Hypothalamus (tissue), 51 donors: ENCODE measurements at regions not wholly inside any gene's neighbourhood (a gene's known extent, or its start where the extent isn't known, plus 50 kb on each side); places are given as distances from the start of the nearest gene placed in this dataset.
"Not testable (repeated sequence)": the region's sequence is repeated elsewhere in the genome, so short reads cannot be mapped to it uniquely, and the experiment has no call there.

Experiments
- DNase-seq, 51 donors: peaks; one replicate each; lab custom pipeline; 2025; lab: John Stamatoyannopoulos, UW

GRCh38 chr17:72560303-72561247, 439.8 kb downstream of the SOX9 start:
- DNase-seq: peak in 30 of 51 donors; percentile 9 to 63 (median 36)

- no peak for DNase-seq
These were observed 440.4 kb downstream of the SOX9 start for GRCh38 chr17:72561266-72561665.

- no peak for DNase-seq
These were observed 440.9 kb downstream of the SOX9 start for GRCh38 chr17:72561680-72562079.

- no peak for DNase-seq
These were observed 441.9 kb downstream of the SOX9 start for GRCh38 chr17:72562615-72563188.

GRCh38 chr17:72563952-72564351, 443.1 kb downstream of the SOX9 start:
- no peak for DNase-seq

GRCh38 chr17:72565006-72565405, 444.2 kb downstream of the SOX9 start:
- no peak for DNase-seq

GRCh38 chr17:72565758-72566157, 444.9 kb downstream of the SOX9 start:
- DNase-seq: no peak

- DNase-seq: no peak
These were observed 446.1 kb downstream of the SOX9 start for GRCh38 chr17:72566671-72567484.

- no peak for DNase-seq
These were observed 447.0 kb downstream of the SOX9 start for GRCh38 chr17:72567774-72568173.

GRCh38 chr17:72569148-72569946, 448.5 kb downstream of the SOX9 start:
- peak in 1 of 51 donors; percentile 24 for DNase-seq

- peak in 2 of 51 donors; percentile 12 to 62 for DNase-seq
These were observed 451.1 kb downstream of the SOX9 start for GRCh38 chr17:72571813-72572396.

GRCh38 chr17:72572604-72573491, 452.0 kb downstream of the SOX9 start:
- DNase-seq: no peak

GRCh38 chr17:72573492-72573801, 452.6 kb downstream of the SOX9 start:
- not testable (repeated sequence) for DNase-seq

- no peak for DNase-seq
These were observed 454.1 kb downstream of the SOX9 start for GRCh38 chr17:72574675-72575510.

- peak in 1 of 51 donors; percentile 43 for DNase-seq
These were observed 454.9 kb downstream of the SOX9 start for GRCh38 chr17:72575542-72576233.

- peak in 37 of 51 donors; percentile 13 to 86 (median 45) for DNase-seq
These were observed 455.5 kb downstream of the SOX9 start for GRCh38 chr17:72576289-72576759.

GRCh38 chr17:72578817-72579470, 458.1 kb downstream of the SOX9 start:
- peak in 14 of 51 donors; percentile 19 to 56 (median 32) for DNase-seq
